ENCODE measurements at regions not wholly inside any gene's neighbourhood (a gene's known extent, or its start where the extent isn't known, plus 50 kb on each side); places are given as distances from the start of the nearest gene placed in this dataset.
A peak's percentile ranks its signal among the peaks of the same experiment; 100 is the strongest.

DNA sequence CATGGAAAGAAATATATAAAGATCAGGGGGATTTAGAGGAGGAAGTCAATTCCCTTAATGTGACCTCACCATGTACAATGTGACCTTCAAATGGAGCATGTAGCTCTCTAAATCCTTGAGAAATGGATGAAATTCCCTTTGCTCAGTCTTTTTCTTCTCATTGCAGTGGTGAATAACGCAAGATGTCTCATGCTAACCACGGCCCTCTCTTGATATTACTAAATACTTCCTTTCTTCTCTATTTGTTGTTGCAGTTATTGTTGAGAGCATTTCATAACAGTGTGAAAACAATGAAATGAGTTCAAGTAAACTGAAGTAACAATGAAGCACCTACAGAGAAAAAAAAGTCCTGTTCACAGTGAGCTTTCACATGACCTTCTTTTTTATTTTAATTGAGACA, 55.6 kb downstream of the ZNF281 start:
- in situ Hi-C loops (cut with MboI; ENCODE audit: low pct_unique_long_range_greater_than_20kb in 2 of 9, low sequenced_read_pairs in 9 of 9, unreplicated experiment in 9 of 9) = no loop called here
- H3K4me3 ChIP-seq = no peak overlapping the region
- 0 to 89% (median 77%) methylated on average over 1 to 2 of the region's 2 CpGs; no CpG with 5 or more reads in 1 of the 10 experiments for WGBS, 10 experiments
- ATAC-seq (replicated peaks in 6 of 8) = no peak
- H3K27ac ChIP-seq = no peak overlapping the region
- no peaks in the 10 kb centered on the region for H3K4me1 ChIP-seq (replicated peaks in 1 of 2)

DNA sequence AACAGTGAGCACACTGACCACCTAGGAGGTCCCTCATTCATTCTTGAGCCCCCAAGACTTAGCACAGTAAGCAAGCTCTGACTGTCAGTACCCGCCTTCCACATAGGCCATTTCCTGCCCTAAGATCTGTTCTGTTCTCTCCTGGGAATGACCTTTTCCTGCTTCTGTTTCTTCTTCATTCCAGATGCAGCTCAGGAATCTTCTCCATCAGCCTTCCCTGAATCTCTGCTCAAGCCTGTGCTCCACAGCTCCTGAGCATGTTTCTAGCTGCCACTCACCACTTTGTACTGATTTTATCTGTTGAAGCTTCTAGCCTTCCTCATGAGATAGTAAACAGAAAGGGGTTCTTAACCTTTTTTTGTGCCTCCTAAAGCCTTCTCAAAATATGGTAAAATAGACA, 56.6 kb downstream of the ZNF281 start:
- Histone ChIP-seq H3K4me1 (replicated peaks in 1 of 2) (no peaks in the 10 kb centered on the region), H3K27ac (no peak overlapping the region), H3K4me3 (no peak overlapping the region)
- WGBS, 10 experiments = 29 to 100% (median 100%) methylated on average over 1 of the region's 1 CpG; no CpG with 5 or more reads in 4 of the 10 experiments
- ATAC-seq (replicated peaks in 6 of 8) = no peak
- in situ Hi-C loops (cut with MboI; ENCODE audit: low pct_unique_long_range_greater_than_20kb in 2 of 9, low sequenced_read_pairs in 9 of 9, unreplicated experiment in 9 of 9) = no loop called here

DNA sequence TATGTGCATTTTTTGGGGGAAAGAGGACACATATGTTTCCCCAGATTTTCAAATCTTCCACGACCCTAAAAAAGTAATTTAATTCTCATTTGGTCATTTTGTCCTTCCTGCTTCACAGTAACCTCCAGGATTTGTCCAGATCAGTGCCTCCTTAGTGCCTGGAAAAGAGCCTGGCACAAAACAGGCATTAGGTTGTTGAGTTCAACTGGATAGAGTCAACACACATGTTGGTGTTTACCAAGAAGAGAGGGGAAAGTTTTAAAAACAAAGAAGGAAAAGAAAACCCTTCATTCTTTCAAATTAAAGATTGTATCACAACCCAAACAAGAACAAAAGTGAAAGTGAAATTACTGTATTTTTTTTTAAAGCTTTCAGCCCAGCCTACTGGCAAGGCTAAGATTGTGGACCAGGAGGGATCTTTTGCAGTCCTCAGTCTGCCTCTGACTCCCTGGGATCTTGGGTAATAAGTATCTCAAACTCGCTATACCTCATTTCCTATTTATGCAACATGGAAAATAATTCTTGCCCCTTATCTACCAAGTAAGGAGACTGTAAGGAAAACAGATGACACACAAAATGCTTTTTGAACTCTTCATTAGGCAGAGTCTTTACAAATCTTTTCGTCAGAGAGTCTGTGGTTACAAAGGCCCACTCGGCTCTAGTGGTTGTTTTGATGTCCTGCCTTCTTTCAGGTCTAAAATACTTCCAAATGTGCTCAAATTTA, 57.8 kb downstream of the ZNF281 start:
- Histone ChIP-seq H3K27ac (no peak overlapping the region), H3K4me3 (no peak overlapping the region), H3K4me1 (replicated peaks in 1 of 2) (no peaks in the 10 kb centered on the region)
- peak in 3 of 8 experiments; percentile 20 to 80 (median 79) for ATAC-seq (replicated peaks in 6 of 8)
- in situ Hi-C loops (cut with MboI; ENCODE audit: low pct_unique_long_range_greater_than_20kb in 2 of 9, low sequenced_read_pairs in 9 of 9, unreplicated experiment in 9 of 9) = no loop called here
- 0 to 97% (median 75%) methylated on average over 2 to 4 of the region's 4 CpGs for WGBS, 10 experiments

DNA sequence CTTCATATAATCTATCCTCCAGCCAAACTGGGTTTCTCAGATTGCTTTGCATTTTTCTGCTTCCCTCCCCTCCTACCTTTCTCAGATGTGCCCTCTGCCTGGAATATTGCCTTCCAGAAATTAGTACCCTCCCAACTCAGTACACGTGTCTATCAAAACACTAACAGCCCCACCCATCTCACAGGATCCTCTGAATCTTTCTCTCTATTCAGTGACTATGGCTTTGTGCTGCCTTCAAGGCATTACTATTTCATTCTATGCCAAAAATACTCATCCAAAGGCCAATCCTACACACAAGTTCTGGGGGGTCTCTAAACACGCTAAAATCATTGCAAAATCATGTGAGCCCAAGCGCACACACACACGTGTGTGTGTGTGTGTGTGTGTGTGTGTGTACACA, 58.4 kb downstream of the ZNF281 start:
- peak in 3 of 8 experiments; percentile 47 to 77 (median 77) for ATAC-seq (replicated peaks in 6 of 8)
- Histone ChIP-seq H3K27ac (no peak overlapping the region), H3K4me1 (replicated peaks in 1 of 2) (no peaks in the 10 kb centered on the region), H3K4me3 (no peak overlapping the region)
- WGBS, 10 experiments = 63 to 100% (median 91%) methylated on average over 1 to 2 of the region's 4 CpGs; no CpG with 5 or more reads in 4 of the 10 experiments
- in situ Hi-C loops (cut with MboI; ENCODE audit: low pct_unique_long_range_greater_than_20kb in 2 of 9, low sequenced_read_pairs in 9 of 9, unreplicated experiment in 9 of 9) = no loop called here

DNA sequence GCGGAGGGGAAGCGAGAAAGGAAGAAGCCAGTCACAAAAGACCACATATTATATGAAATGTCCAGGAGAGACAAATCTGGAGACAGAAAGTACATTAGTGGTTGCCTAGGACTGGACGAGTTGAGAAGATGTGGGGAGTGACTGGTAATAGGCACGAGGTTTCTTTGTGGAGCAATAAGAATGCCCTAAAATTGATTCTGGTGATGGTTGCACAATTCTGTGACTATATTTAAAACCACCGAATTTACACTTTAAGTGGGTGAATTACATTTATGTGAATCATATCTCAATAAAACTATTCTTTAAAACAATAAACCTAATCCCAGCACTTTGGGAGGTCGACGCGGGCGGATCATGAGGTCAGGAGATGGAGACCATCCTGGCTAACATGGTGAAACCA, 63.1 kb downstream of the ZNF281 start:
- H3K4me3 ChIP-seq = no peak overlapping the region
- no peak for ATAC-seq (replicated peaks in 6 of 8)
- WGBS, 10 experiments = 50 to 97% (median 85%) methylated on average over 3 to 7 of the region's 9 CpGs; no CpG with 5 or more reads in 3 of the 10 experiments
- no peak overlapping the region for H3K27ac ChIP-seq
- no peaks in the 10 kb centered on the region for H3K4me1 ChIP-seq (replicated peaks in 1 of 2)
- in situ Hi-C loops (cut with MboI; ENCODE audit: low pct_unique_long_range_greater_than_20kb in 2 of 9, low sequenced_read_pairs in 9 of 9, unreplicated experiment in 9 of 9) = no loop called here

DNA sequence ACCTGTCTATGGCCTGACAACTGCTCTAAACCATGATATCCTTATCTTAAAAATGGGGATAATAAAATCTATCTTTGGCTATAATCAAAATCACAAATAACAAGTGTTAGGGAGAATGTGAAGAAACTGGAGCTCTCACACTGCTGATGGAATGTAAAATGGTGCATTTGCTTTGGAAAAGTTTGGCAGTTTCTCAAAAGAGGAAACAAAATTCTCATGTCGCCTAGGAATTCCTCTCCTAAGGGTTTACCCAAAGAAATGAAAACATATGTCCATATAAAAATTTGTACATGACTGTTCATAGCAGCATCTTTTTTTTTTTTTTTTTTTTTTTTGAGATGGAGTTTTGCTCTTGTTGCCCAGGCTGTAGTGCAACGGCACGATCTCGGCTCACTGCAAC, 64.3 kb downstream of the ZNF281 start:
- Histone ChIP-seq H3K4me1 (replicated peaks in 1 of 2) (no peaks in the 10 kb centered on the region), H3K4me3 (no peak overlapping the region), H3K27ac (no peak overlapping the region)
- WGBS, 10 experiments = 75 to 100% (median 99%) methylated on average over 1 to 4 of the region's 4 CpGs; no CpG with 5 or more reads in 2 of the 10 experiments
- ATAC-seq (replicated peaks in 6 of 8) = no peak
- in situ Hi-C loops (cut with MboI; ENCODE audit: low pct_unique_long_range_greater_than_20kb in 2 of 9, low sequenced_read_pairs in 9 of 9, unreplicated experiment in 9 of 9) = no loop called here

DNA sequence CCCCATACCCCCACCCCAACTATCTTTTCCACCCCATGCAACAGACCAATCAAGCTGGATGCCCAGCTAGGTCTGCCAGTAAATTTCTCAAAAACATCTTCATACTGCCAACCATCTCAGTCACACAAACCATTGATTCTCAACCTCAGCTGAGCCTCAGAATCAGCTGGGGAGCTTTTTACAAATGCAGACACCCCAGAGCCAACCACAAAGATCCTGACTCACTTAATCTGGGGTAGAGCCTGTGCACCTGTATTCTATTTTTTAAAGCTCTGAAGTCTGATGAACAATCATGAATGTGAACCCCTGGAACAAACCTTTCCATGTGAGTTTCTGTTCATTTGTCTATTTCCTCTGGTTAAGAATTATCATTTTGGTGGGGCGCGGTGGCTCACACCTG, 66.0 kb downstream of the ZNF281 start:
- in situ Hi-C loops (cut with MboI; ENCODE audit: low pct_unique_long_range_greater_than_20kb in 2 of 9, low sequenced_read_pairs in 9 of 9, unreplicated experiment in 9 of 9) = no loop called here
- Histone ChIP-seq H3K4me3 (no peak overlapping the region), H3K27ac (no peak overlapping the region), H3K4me1 (replicated peaks in 1 of 2) (no peaks in the 10 kb centered on the region)
- WGBS, 10 experiments = 80 to 100% (median 100%) methylated on average over 2 of the region's 2 CpGs; no CpG with 5 or more reads in 5 of the 10 experiments
- ATAC-seq (replicated peaks in 6 of 8) = no peak

DNA sequence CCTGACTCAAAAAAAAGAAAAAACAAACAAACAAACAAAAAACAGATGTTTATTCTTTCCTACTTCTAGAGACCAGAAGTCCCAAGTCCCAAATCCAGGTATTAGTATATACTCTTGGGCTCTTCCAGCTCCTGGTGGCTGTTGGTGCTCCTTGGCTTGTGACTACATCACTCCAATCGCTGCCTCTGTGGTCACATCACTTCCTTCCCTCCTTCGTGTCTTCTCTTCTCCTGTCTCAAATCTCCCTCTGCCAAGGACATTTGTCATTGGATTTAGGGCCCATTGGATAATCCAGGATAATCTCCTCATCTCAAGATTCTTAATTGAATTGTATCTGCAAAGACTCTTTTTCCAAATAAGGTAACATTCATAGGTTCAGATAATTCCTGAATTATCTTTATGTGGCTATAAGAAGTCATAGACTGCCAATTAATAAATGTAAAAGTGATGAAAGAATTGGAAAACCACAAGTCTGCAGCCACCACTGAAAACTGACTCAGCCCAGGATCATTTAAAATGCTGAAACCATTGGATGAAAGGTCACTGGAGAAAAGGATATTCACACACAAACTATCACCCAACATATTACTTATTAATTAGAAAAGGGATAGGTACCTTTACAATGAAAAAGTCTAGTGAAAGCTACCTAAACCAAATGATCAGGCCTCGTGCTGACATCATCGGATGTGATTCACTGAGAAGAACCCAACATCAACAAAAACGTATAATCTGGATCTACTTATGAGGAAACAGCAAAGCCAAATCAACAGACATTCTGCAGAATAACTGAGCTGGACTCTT, 67.1 kb downstream of the ZNF281 start:
- WGBS, 10 experiments = 0 to 100% (median 86%) methylated on average over 1 to 5 of the region's 5 CpGs
- ATAC-seq (replicated peaks in 6 of 8) = no peak
- Histone ChIP-seq H3K4me3 (no peak overlapping the region), H3K4me1 (replicated peaks in 1 of 2) (no peaks in the 10 kb centered on the region), H3K27ac (no peak overlapping the region)
- in situ Hi-C loops (cut with MboI; ENCODE audit: low pct_unique_long_range_greater_than_20kb in 2 of 9, low sequenced_read_pairs in 9 of 9, unreplicated experiment in 9 of 9) = no loop called here

DNA sequence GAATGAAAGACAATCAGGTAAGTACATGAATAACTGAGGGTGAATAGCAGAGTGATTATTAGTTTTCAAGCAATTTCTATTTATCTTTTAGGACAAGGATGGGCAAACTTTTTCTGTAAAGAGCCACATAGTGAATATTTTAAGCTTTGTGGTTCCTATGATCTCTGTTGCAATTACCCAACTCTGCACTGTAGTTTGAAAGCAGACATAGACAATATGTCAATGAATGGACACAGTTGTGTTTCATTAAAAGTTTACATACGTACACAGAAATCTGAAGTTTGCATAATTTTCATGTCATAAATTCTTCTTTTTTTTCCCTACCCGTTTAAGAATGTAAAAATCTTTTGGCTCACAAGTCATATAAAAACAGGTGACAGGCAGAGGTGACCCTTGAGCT, 71.4 kb downstream of the ZNF281 start:
- in situ Hi-C loops (cut with MboI; ENCODE audit: low pct_unique_long_range_greater_than_20kb in 2 of 9, low sequenced_read_pairs in 9 of 9, unreplicated experiment in 9 of 9) = no loop called here
- 40 to 96% (median 76%) methylated on average over 1 to 2 of the region's 2 CpGs; no CpG with 5 or more reads in 1 of the 10 experiments for WGBS, 10 experiments
- no peak overlapping the region for H3K4me3 ChIP-seq
- no peak overlapping the region for H3K27ac ChIP-seq
- H3K4me1 ChIP-seq (replicated peaks in 1 of 2) = no peaks in the 10 kb centered on the region
- ATAC-seq (replicated peaks in 6 of 8) = no peak

DNA sequence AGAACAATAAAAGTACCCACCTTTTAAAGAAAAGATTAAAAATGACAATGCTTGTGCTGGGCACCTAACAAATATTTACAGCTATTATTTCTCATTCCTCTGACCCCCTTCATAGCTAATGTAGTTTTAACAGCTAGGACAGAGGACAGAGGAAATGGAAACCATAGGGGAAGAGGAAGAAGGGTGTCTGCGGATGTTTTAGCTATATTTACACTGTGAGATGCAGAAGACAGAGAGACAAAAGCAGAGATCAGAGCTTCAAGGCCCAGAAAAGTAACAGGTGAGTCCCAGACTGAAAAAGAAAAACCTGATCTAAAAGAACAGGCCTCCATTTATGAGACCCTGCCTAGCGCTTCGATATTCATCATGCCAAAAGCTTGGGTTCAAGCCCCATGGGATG, 72.0 kb downstream of the ZNF281 start:
- Histone ChIP-seq H3K27ac (no peak overlapping the region), H3K4me1 (replicated peaks in 1 of 2) (peaks cover 3 to 4% of the 10 kb centered on the region in 2 donors), H3K4me3 (no peak overlapping the region)
- WGBS, 10 experiments = 75 to 100% (median 89%) methylated on average over 1 to 3 of the region's 3 CpGs; no CpG with 5 or more reads in 5 of the 10 experiments
- ATAC-seq (replicated peaks in 6 of 8) = no peak
- in situ Hi-C loops (cut with MboI; ENCODE audit: low pct_unique_long_range_greater_than_20kb in 2 of 9, low sequenced_read_pairs in 9 of 9, unreplicated experiment in 9 of 9) = no loop called here

DNA sequence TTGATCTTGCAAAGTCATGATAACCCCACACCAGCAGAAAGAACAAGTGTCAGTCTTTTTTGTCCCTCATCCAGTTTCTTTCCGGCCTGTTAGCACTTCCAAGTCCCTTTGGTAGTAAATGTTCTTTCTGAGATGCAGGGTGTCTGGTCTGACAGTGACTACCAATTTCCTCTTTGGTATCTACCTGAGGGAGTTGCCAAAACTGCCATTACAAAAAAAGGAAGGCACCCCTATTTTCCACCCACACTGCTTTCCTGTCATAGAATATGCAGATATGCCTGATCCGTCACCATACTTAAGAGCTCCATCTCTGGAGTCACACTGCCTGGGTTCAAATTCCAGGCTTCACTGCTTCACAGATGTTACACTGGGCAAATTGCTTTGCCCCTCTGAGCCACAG, 72.4 kb downstream of the ZNF281 start:
- no peak overlapping the region for H3K27ac ChIP-seq
- 20 to 100% (median 88%) methylated on average over 1 to 2 of the region's 2 CpGs; no CpG with 5 or more reads in 2 of the 10 experiments for WGBS, 10 experiments
- peaks cover 5 to 7% of the 10 kb centered on the region in 2 donors for H3K4me1 ChIP-seq (replicated peaks in 1 of 2)
- H3K4me3 ChIP-seq = no peak overlapping the region
- in situ Hi-C loops (cut with MboI; ENCODE audit: low pct_unique_long_range_greater_than_20kb in 2 of 9, low sequenced_read_pairs in 9 of 9, unreplicated experiment in 9 of 9) = no loop called here
- ATAC-seq (replicated peaks in 6 of 8) = no peak

DNA sequence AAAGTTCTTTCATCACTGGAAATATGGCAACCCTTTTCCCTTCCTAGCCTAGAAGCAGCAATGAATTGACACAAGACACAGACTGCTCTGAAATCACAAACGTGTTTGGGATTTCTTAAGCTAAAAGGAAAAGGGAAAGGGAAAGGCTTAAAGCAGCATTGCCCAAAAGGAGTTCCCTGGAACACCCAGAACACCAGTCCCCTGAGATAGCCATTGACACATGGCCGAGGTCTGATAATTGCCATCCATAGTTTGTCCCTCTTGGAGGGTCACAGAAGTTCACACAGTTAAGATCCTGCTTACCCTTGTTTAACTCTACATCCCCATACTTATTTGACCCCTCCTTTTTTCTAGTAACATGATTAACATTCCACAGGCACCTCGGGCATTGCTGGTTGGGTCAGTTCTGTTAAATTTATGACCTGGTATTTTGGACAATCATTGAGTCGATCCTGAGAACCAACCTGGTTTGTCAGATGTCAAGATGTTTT, 72.9 kb downstream of the ZNF281 start:
- H3K4me3 ChIP-seq = no peak overlapping the region
- in situ Hi-C loops (cut with MboI; ENCODE audit: low pct_unique_long_range_greater_than_20kb in 2 of 9, low sequenced_read_pairs in 9 of 9, unreplicated experiment in 9 of 9) = no loop called here
- peaks cover 5 to 7% of the 10 kb centered on the region in 2 donors for H3K4me1 ChIP-seq (replicated peaks in 1 of 2)
- 25 to 80% (median 52%) methylated on average over 1 to 4 of the region's 4 CpGs for whole genome bisulfite sequencing, 10 experiments
- H3K27ac ChIP-seq = no peak overlapping the region
- peak in 3 of 8 experiments; percentile 11 to 61 (median 49) for ATAC-seq (replicated peaks in 6 of 8)

DNA sequence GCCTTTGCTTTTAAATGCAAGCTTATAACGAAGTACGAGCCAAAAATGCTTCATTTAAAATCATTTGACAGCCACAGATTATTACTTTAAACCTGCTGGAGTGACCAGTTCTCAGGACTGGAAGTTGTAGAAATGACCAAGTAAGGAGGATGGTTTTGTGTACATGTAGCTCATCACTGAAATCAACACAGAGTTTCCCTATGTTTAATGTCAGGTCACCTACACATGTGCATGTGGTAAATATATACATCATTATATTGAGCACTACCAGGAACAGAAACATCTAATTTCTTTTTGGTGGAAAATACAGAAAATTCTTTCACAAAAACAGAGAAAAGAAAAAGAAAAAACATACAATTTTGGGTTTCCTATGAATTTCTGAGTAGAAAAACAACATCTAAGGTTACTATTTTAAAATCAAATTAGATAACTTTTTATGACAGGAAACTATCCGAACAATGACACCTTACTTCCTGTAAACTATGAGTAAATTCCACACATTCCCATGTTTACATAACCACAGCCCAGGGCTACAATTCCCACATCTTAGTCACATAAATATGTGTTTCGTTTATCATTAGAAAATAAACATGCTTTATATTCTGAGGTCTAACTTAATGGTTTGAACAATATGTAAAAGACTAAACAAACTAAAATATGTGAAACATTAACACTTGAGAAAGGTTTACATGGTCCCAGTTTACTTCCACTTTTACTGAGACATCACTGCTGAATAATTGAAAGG, 73.6 kb downstream of the ZNF281 start:
- 5 to 90% (median 73%) methylated on average over 2 to 4 of the region's 4 CpGs; no CpG with 5 or more reads in 1 of the 10 experiments for WGBS, 10 experiments
- no peak overlapping the region for H3K27ac ChIP-seq
- ATAC-seq (replicated peaks in 6 of 8) = peak in 3 of 8 experiments; percentile 86 to 93 (median 87)
- in situ Hi-C loops (cut with MboI; ENCODE audit: low pct_unique_long_range_greater_than_20kb in 2 of 9, low sequenced_read_pairs in 9 of 9, unreplicated experiment in 9 of 9) = no loop called here
- H3K4me3 ChIP-seq = no peak overlapping the region
- H3K4me1 ChIP-seq (replicated peaks in 1 of 2) = peaks cover 5 to 7% of the 10 kb centered on the region in 2 donors

Measured in motor neuron (in vitro differentiated cells).